Suppressor macrophage treated with lipopolysaccharide for 1 hour (primary cell): ENCODE measurements at regions not wholly inside any gene's neighbourhood (a gene's known extent, or its start where the extent isn't known, plus 50 kb on each side); places are given as distances from the start of the nearest gene placed in this dataset.
A peak's percentile ranks its signal among the peaks of the same experiment; 100 is the strongest.

Source experiments
- DNase-seq, 3 donors: peaks; one replicate each; pipeline ENCODE4 v3.0.0-alpha.2; 2020 to 2022

DNA sequence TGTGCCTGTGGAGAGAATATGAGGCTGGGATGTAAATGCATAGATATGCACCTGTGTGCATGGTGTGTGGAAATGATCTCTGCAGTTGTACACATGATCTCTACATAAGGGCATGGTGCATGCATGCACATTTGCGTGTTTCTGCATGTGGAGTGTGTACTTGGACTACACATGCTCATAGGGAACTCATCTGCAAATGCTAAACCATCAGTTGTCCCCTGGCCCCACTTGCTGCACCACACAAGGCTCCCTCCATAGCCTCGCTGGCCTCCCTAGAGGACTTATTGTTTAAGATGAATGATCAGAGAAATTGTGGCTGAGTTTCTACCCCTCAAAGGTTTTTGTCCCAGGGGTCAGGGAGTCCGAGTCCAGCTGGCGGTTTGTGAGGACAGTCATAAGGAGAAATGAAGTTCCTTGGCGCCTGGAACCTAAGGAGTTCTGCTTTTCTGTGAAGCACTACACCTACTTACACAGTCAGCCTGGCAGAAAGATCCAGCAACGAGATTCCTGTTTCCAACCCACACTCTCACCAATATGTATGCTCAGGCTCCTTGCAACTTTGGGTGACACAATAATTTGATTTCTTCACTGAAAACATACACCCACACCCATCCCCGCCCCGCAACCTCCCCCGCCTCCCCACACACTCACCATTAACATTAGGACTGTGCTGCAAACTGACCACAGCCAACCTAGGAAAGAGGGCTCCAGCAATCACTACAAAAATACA is 79.9 kb upstream of the CPEB4 start:
- peak; percentile 76 to 87 (median 87) for DNase-seq

DNA sequence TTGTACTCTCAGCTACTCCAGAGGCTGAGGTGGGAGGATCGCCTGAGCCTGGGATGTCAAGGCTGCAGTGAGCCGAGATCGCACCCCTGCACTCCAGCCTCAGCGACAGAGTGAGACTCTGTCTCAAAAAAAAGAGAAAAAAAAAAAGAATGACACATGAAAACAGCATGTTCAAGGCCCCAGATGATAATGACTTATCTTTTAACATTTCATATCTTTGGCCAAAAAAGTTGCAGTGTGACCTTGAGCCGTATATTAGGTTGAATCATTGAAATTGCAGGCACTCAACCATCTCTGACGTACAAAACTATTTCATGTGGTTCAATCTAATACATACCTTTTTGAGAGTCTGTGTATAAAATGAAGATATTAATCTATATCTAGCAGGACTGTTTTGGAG is 79.1 kb upstream of the CPEB4 start:
- DNase-seq, result peak in 1 of 3 donors; percentile 17

DNA sequence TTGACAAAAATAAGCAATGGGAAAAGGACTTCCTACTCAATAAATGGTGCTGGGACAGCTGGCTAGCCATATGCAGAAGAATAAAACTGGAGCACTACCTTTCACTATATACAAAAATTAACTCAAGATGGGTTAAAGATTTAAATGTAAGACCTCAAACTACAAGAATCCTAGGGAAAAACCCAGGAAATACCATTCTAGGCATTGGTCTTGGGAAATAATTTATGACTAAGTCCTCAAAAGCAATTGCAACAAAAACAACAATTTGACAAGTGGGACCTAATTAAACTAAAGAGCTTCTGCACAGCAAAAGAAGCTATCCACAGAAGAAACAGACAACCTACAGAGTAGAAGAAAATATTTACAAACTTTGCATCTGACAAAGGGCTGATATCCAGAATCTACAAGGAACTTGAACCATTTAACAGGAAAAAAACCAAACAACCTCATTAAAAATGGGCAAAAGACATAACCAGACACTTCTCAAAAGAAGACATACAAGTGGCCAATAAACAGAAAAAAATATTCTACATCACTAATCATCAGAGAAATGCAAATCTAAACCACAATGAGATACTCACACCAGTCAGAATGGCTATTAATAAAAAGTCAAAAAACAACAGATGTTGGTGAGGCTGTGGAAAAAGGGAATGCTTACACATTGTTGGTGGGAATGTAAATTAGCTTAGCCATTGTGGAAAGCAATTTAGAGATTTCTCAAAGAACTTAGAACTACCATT is 75.2 kb upstream of the CPEB4 start:
- DNase-seq, result peak; percentile 56 to 85 (median 80)

DNA sequence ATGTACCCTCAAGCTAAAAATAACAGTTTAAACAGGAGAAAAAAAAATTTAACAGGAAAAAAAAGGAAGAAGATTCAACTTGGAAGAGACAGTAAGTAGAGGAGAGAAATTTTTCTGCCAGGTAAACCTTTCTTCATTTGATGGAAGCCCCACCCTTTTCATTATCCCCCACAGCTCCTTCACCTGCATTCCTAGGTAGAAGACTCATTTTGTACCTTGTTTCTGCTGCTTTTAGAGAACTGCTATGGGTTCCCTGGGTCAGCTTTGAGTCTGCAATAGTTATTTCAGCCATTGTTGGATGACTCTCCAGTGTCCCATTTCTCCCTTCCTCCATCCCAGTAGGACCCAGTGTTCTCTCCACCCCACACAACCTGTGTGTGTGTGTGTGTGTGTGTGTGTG is 74.1 kb upstream of the CPEB4 start:
- DNase-seq, result no peak

DNA sequence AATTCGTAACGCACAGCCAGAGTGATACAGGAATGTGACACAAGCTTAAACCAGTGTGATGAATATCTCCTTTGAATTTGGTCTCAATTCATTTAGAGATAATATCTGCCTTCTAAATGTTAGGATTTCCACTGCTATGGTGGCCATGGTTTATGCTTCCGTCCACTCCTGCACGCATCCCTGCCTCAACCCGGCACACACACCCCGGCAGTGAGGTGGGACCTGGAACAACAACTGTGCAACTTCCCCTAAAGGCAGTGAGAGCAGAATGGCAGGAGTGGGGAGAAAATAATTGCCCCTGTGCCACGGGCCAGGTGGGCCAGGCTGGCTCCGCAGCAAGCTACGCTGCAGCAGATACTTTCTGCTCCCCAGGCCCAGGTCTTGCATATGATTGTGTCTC is 72.6 kb upstream of the CPEB4 start:
- no peak for DNase-seq

DNA sequence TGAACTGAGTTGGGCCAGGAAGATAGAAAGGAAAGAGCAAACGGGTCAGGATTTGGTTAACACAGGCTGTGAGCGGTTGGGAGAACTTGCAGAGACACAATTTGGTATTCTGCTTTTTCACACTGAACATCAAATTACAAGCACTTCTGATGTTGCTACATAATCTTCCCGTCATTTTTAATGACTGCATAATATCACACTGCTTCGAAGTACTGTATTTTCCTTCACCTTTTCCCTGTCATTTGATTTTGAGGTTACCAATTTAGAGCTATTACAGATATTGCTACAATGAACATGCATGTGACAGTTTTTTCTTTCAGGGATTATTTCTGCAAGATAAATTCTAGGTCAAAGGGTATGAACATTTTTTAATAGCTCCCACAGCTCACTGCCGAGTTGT is 71.4 kb upstream of the CPEB4 start:
- DNase-seq, result no peak

DNA sequence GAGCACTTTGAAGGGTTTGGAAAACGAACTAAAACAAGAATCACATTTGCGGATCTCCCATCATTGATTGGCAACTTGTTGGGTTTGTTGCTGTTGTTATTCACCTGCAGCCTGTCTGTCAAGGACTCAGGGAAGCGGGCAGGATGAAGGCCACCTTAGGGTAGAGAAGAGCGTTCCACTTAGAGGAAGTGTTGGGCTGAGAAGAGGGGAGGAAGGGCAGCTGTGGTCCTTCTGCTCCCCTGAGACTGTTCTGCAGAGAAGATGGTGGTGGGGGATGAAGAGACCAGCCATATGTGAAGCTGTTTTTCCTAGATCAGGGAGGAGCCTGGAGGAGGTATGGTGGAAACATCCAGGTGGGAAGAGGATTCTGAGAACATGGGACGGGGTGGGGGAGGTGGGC is 70.6 kb upstream of the CPEB4 start:
- DNase-seq, result no peak

DNA sequence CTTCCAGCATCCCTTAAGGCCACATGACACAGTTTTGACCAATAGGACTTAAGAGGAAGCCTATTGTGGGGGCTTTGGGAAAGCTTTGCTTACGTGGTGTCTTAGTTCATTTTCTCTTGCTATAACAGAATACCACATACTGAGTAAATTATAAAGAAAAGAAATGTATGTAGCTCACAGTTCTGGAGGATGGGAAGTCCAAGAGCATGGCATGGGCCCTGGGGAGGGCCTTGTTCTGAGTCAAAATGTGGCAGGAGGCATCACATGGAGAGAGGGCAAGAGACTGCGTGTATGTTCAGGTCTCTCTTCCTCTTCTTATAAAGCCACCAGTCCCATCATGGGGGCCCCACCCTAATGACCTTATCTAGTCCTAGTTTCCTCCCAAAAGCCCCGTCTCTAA is 68.6 kb upstream of the CPEB4 start:
- no peak for DNase-seq

DNA sequence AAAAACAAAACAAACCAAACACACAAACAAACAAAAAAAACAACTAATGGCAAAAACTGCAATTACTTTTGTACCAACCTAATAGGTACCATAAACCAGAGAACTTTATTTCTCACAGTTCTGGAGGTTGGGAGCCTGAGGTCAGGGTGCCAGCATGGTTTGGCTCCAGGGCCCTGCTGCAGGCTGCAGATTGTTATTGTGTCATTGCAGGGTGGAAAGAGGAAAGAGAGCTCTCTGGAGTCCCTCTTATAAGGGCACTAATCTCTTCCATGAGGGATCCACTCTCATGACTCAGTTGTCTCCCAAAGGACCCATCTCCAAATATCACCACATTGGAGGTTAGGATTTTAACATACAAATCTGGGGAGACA is 64.9 kb upstream of the CPEB4 start:
- no peak for DNase-seq

DNA sequence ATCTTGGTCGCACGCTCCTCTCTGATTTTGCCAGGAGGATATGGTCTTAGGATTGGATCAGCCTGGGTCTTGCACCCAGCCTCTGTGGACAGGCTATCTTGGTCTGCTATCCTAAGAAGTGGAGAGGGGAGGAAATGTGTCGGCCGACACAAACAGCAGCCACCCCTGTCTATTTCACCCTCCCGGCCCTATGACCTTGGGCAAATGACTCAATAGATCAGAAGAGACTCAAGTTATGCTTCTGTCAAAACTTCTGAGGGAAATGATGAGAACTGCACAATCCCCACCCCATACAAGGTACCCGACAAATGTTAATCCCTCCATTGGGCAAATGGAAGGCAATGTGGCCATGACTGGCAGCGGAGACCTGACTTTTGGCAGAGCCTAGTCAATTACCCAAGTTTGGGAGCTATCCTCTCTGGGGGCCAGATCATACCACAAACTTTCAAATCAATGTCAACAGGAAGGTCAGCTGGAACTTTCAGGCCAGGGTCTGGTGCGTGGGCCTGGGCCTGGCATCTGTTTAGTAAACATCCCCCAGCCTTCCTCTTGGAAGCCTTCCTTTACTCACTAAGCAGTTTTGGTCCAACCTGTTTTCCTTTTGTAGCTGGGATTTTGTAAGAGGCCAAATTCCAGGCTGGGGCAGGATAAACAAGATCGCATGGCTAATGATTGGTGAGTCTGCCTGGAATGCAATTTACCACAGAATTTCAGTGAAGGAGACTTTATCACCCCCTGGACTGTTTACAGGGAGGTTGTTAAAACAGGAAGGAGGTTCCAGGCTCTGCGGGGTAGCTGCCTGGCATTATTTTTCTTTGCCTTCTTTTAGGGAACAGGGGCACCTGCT is 64.2 kb upstream of the CPEB4 start:
- DNase-seq, result no peak

DNA sequence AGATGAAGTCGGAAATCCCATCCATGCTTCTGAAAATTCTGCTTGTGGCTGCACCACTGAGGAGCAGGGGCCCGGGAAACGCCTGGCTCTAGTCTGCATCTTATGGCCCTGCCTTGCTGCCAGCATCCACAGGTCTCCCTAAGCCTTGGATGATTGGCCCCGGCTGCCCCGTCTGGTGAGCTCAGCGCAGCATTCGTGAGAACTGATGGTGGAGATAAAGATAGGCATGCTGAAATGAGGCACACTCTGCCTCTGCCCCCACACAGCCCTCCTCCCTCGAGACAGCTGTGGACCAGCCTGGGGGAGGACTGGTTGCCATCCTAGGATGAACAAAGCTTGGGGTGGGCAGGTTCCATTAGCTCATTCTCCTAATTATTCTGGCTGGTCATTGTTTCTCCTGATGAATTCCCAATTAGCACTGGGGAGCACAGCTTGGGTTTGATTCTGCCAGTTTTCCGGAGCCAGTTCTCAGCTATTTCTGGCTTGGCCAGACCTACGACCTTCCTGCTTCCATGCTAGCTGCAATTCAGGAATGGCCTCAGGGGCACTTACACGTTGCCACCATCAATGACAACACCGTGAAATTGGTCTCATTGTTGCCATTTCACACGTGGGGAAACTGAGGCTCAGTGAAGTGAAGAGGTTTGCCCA is 62.8 kb upstream of the CPEB4 start:
- DNase-seq, result no peak

DNA sequence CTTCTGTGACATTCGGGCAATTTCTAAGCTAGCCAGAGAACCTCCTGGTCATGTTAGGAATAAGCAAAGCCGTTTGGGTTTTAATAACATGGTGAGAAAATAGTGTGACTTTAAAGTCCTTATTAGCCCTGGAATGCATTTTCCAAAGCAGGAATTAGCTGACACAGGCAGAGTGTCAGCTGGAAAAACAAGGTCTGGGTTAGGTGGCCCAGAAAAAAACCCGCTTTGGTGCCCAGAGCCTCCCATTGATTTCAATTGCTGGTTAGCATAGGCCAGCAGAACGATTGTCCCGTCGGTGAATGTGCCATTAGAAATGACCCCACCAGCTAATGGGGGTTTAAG is 62.1 kb upstream of the CPEB4 start:
- no peak for DNase-seq

DNA sequence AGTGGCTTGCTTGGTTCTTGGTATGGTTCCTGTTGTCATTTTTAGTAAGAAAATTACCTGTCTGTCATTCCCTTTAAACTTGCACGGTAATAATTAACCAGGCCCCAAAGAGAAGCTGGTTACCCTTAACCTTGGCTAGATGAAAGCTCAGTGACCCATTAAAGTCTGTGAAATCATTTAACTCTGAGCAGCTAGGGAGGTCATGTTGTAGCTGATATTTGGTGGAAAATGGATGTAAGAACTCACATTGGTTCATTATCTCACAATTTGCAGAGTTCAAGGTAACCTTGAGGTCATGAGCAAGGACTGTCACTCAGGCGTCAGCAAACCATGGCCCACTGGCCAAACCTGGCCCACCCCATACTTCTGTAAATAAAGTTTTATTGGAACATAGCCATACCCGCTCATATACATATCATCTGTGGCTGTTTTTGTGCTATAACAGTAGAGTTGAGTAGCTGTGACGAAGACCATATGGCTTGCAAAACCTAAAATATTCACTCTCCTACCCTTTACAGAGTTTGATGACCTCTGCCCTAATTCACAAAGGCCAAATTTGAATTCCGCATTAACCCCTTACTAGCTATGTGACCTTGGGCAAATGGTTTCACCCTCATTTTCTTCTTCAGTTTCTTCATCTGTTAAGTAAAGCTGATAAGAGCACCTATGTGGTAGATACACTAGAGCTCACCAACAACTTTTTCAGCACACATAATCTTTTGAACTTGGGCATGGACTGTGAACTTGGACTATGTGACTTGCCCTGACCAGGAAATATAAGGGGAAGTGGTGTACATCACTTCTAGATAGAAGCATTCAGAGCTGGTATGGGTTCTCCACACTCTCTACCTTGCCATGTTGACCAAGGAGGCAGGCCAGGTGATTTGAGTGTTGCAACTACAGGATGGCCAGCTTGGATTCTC is 61.5 kb upstream of the CPEB4 start:
- no peak for DNase-seq

DNA sequence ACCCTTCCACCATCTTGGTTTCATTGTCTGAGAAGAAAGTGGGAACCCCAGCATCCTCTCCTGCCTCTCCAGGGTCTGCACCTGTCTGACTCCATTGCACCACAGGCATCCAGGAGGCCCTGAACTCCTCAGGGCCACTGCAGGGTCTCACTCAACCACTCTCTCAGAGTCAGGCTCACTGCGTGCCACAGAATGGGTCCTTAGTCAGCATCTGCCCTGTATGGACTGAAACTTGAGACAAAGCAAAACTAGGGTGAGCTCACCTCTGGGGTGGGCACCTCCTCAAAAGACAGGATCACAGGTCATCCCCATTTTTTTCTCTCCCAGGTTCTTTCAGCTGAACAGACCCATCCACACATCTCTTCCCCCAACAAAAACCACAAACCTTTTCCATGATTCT is 59.2 kb upstream of the CPEB4 start:
- DNase-seq, result no peak

DNA sequence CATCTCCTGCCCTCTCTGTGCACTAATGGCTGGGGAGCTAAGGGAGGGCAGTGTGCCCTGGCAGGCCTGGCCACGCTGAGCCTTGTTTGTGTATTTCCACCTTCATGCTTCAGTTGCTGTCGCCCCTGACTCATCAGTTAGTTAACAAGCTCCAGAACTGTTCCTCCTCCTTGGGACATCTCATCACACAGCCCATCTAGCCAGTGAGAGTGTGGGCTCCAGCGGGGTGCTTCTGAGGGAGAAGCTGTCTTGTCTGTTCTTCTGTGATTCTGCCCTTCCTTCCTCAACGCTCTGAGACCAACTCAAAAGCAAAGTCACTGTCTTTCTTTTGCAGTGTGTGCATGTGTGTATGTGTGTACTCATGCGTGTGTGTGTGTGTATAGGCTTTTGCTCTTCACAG is 58.3 kb upstream of the CPEB4 start:
- DNase-seq, result peak; percentile 54 to 65 (median 57)

DNA sequence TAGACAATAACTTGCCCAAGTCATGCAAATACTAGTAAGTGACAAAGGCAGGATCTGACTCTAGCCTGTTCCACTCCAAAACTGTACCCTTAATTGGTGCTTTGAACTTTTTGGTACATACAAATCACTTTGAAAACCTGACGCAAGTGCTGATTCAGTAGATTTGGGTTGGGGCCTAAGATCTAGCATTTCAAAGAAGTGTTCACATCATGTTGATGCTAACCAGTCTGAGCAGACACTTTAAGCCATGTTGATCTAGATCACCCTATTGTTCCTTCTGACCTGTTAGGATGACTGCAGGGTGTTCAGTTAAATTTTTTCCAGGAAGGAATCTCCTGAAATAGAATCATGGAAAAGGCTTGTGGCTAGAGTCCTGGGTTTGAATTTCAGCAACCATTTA is 57.7 kb upstream of the CPEB4 start:
- DNase-seq, result no peak

DNA sequence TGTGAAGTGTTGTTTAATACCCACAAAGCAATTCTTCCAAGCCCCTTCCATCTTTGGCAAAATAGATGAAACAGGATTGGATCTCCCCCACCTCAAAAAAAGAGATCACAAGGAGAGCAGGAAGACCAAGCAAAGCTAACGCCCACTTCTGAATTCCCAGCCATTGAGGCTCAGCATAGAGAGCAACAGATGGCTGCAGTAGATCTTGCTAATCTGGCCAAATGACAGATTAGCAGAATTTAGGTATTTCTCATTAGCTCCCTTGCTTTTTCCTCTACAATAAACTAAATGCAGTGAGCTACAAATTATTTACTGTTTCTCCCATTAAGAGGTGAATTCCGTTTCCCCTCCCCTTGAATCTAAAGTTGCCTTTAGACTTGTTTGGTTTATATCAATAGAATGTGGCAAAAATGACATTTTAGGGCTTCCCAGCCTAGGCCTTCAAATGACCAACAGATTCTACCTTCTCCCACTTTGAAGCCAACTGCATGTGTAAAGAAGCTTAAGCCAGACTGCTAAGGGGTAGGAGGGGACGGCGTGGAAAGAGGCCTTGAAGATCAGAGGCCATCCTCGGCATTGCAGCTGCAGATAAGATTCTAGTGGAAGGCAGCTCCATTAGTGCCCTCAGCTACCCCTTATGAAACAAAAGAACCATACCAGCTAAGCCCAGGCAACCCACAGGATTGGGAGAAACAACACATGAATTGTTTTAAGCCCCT is 56.8 kb upstream of the CPEB4 start:
- no peak for DNase-seq

DNA sequence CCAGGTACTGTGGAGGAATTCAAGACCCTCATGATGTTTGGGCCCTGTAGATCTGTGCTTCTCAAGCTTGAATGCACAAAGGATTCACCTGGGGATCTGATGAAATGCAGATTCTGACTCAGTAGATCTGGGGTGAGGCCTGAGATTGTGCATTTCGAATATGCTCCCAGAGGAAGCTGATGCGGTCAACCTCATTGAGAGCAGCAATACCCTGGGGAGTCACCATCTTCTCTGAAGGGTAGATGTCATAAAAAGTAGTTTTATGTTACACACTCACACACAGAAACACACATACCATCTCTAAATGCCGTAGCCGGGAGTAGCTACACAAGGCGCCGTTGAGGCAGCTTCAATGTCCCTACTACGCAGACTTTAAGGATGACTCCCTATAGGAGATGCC is 55.8 kb upstream of the CPEB4 start:
- no peak for DNase-seq

DNA sequence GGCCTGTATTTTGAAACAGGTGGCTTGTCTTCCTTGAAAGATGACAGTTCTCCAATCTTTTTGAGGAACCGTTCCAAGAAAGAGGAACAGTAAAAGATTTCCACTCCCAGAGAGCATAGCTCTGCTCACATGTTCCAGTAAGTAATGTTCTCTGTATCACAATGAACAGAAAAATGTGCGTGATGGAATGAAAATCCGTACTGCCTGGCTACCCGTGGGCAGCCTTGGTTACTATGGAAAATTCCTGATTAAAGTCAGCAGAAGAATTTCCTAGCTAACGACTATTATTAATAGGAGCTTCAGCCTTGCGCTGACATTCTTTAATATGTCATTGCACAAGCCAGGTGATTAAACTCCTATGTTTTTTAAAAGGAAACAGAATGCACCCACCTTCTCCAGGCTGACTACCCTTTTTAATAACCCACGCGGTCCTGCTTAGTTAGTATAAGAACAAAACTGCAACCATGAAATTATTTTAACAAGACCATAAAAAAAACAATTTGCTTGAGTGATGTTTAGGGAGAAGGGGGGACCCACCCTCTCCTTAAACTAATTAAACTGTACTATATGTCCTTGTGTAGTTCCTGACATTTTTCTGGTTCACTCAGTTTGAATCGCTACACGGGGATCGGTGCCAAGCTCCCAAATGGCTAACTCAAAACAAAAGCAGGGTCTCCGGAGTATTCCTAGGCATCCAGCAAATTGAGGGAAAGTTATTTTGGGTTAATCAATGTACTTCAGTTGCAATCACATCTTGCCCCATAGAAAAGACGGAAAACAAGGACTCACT is 54.8 kb upstream of the CPEB4 start:
- peak; percentile 67 to 87 (median 81) for DNase-seq

DNA sequence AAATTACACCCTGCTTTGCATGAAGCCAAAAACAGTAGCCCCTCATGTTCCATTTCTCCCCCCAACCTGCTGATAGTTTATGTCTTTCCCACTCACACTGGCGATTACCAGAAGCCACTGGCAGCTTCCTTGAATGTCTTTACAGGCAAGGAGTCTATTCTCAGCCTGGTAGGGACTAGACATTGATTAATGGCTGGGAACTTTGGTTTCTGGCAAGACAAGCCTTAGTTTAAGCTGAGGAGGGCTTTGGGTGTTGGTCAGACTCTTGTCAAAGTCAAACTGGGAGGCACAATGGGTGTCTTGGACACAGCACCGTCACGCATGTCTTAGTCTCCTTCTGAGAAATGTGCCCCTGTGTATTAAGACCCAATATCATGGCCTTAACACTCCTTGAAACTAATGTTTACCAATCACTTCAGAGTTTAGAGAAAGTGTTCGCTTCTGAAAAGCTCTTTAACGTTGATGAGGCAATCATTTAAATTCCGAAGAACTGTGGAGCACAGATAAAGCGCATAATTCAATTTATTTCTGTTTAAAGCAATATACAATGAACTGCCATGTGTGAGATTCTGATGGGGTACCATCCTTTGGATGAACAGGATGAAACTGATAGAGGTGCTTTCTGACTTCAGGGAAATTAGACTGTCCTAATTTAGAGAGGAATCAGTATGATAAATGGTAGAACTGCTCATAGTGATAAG is 53.9 kb upstream of the CPEB4 start:
- DNase-seq, result no peak
